ENCODE measurements at regions not wholly inside any gene's neighbourhood (a gene's known extent, or its start where the extent isn't known, plus 50 kb on each side); places are given as distances from the start of the nearest gene placed in this dataset.

DNA sequence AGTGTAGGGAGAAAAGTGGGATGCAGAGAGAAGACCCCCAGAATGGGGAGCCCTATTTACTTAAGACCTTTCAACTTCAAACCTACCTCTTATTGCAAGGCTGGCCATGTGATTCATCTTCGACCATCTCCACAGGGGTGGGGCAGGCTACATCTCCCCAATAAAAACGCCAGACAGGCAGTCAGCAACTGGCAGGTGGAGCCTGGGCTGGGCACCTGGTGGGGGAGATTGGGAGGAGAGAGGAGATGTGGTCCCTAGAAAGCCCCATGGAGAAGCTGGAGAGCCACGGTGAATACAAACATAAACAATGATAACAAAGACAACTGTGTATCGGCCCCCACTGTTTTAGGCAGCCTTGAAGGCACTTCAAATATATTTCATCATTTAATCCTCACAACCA is 336.7 kb upstream of the PROX1 start:
- TF ChIP-seq POLR2AphosphoS5 (IDR thresholded peaks at IDR 0.05; ENCODE audit: low read depth, low read length): no peak
- TF ChIP-seq, protein P1, sequence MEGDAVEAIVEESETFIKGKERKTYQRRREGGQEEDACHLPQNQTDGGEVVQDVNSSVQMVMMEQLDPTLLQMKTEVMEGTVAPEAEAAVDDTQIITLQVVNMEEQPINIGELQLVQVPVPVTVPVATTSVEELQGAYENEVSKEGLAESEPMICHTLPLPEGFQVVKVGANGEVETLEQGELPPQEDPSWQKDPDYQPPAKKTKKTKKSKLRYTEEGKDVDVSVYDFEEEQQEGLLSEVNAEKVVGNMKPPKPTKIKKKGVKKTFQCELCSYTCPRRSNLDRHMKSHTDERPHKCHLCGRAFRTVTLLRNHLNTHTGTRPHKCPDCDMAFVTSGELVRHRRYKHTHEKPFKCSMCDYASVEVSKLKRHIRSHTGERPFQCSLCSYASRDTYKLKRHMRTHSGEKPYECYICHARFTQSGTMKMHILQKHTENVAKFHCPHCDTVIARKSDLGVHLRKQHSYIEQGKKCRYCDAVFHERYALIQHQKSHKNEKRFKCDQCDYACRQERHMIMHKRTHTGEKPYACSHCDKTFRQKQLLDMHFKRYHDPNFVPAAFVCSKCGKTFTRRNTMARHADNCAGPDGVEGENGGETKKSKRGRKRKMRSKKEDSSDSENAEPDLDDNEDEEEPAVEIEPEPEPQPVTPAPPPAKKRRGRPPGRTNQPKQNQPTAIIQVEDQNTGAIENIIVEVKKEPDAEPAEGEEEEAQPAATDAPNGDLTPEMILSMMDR (IDR thresholded peaks at IDR 0.05): no peak
- no peak for TF ChIP-seq SIN3A (IDR thresholded peaks at IDR 0.05; ENCODE audit: borderline replicate concordance, low read depth, low read length)
- TF ChIP-seq, protein P2, sequence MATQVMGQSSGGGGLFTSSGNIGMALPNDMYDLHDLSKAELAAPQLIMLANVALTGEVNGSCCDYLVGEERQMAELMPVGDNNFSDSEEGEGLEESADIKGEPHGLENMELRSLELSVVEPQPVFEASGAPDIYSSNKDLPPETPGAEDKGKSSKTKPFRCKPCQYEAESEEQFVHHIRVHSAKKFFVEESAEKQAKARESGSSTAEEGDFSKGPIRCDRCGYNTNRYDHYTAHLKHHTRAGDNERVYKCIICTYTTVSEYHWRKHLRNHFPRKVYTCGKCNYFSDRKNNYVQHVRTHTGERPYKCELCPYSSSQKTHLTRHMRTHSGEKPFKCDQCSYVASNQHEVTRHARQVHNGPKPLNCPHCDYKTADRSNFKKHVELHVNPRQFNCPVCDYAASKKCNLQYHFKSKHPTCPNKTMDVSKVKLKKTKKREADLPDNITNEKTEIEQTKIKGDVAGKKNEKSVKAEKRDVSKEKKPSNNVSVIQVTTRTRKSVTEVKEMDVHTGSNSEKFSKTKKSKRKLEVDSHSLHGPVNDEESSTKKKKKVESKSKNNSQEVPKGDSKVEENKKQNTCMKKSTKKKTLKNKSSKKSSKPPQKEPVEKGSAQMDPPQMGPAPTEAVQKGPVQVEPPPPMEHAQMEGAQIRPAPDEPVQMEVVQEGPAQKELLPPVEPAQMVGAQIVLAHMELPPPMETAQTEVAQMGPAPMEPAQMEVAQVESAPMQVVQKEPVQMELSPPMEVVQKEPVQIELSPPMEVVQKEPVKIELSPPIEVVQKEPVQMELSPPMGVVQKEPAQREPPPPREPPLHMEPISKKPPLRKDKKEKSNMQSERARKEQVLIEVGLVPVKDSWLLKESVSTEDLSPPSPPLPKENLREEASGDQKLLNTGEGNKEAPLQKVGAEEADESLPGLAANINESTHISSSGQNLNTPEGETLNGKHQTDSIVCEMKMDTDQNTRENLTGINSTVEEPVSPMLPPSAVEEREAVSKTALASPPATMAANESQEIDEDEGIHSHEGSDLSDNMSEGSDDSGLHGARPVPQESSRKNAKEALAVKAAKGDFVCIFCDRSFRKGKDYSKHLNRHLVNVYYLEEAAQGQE (IDR thresholded peaks at IDR 0.05; ENCODE audit: low read depth, low read length): no peak

Data from SK-N-SH (cell line).